WTC11 (cell line): ENCODE measurements at regions not wholly inside any gene's neighbourhood (a gene's known extent, or its start where the extent isn't known, plus 50 kb on each side); places are given as distances from the start of the nearest gene placed in this dataset.

Experiments used
- ATAC-seq: fragments of 200-7000 bp; cut with Tn5 transposase; 2 replicates; pipeline ENCODE4 v1.10.0; 2021; ENCODE audit warnings: mild to moderate bottlenecking, moderate library complexity
- CTCF ChIA-PET: fragments of 300-600 bp; sonication (Branson Sonifier 250); formaldehyde crosslinking; loops from one replicate; lab custom pipeline; 2021; ENCODE audit warnings: antibody characterized with exemption; lab: Charles Lee
- POLR2A ChIA-PET: fragments of 350-600 bp; sonication (Branson Sonifier 250); formaldehyde crosslinking; loops from one replicate; lab custom pipeline; 2021; ENCODE audit warnings: antibody characterized with exemption; lab: Charles Lee
- DNase-seq: peaks from one replicate; pipeline ENCODE4 v3.0.0; 2021; ENCODE audit warnings: low spot score
- H3K27ac Mint-ChIP-seq: 2 replicates; pipeline ENCODE4 v1.8.0; 2021; ENCODE audit warnings: mixed read lengths
- H3K27me3 Mint-ChIP-seq: 2 replicates; pipeline ENCODE4 v1.8.0; 2021; ENCODE audit warnings: low read depth, mild to moderate bottlenecking, moderate library complexity, mixed read lengths
- H3K36me3 Mint-ChIP-seq: 2 replicates; pipeline ENCODE4 v1.8.0; 2021; ENCODE audit warnings: mixed read lengths
- H3K4me1 Mint-ChIP-seq: 2 replicates; pipeline ENCODE4 v1.8.0; 2022; ENCODE audit warnings: mixed read lengths
- H3K4me3 Mint-ChIP-seq: 2 replicates; pipeline ENCODE4 v1.8.0; 2021; ENCODE audit warnings: mild to moderate bottlenecking, moderate library complexity, mixed read lengths
- H3K9me3 Mint-ChIP-seq: 2 replicates; pipeline ENCODE4 v1.8.0; 2021; ENCODE audit warnings: mixed read lengths
- EMX1 ChIP-seq: fragments of 250-450 bp; sonication (Bioruptor Pico); IDR thresholded peaks from 2 replicates; pipeline ENCODE4 v1.8.0; 2021; ENCODE audit warnings: mild to moderate bottlenecking
- ETV6 ChIP-seq: sonication (generic); formaldehyde crosslinking; IDR thresholded peaks from 2 replicates; pipeline ENCODE4 v1.8.1; 2022; ENCODE audit warnings: mild to moderate bottlenecking, missing genetic modification reagents
- GRHL2 ChIP-seq: fragments of 250-450 bp; sonication (Bioruptor Pico); IDR thresholded peaks from 2 replicates; pipeline ENCODE4 v1.8.0; 2022; ENCODE audit warnings: mild to moderate bottlenecking, moderate library complexity; ENCODE audit not compliant: insufficient replicate concordance, severe bottlenecking
- JUN ChIP-seq: sonication (generic); formaldehyde crosslinking; IDR thresholded peaks from 2 replicates; pipeline ENCODE4 v1.8.0; 2023; ENCODE audit warnings: mild to moderate bottlenecking, missing genetic modification reagents
- KAT7 ChIP-seq: sonication (generic); formaldehyde crosslinking; IDR thresholded peaks from 2 replicates; pipeline ENCODE4 v1.8.1; 2023; ENCODE audit warnings: missing genetic modification reagents, mild to moderate bottlenecking, borderline replicate concordance
- NFYB ChIP-seq: sonication (generic); formaldehyde crosslinking; conservative IDR thresholded peaks from 2 replicates; pipeline ENCODE4 v1.8.0; 2022; ENCODE audit warnings: low read depth, missing genetic modification reagents
- ZNF138 ChIP-seq: sonication (generic); formaldehyde crosslinking; conservative IDR thresholded peaks from 2 replicates; pipeline ENCODE4 v1.8.1; 2022; ENCODE audit warnings: mild to moderate bottlenecking, moderate library complexity, missing genetic modification reagents
- TF ChIP-seq, protein P1 (sequence below): sonication (generic); formaldehyde crosslinking; conservative IDR thresholded peaks from 2 replicates; pipeline ENCODE4 v1.8.1; 2022; ENCODE audit warnings: mild to moderate bottlenecking, missing genetic modification reagents
- TF ChIP-seq, protein P2 (sequence below): sonication (generic); formaldehyde crosslinking; IDR thresholded peaks from 2 replicates; pipeline ENCODE4 v1.8.1; 2022; ENCODE audit warnings: low read depth, mild to moderate bottlenecking, moderate library complexity, missing genetic modification reagents, borderline replicate concordance
- TF ChIP-seq, protein P3 (sequence below): sonication (generic); formaldehyde crosslinking; IDR thresholded peaks from 2 replicates; pipeline ENCODE4 v1.8.0; 2023; ENCODE audit warnings: missing genetic modification reagents
- TF ChIP-seq, protein P4 (sequence below): sonication (generic); formaldehyde crosslinking; IDR thresholded peaks from 2 replicates; pipeline ENCODE4 v1.8.1; 2022; ENCODE audit warnings: mild to moderate bottlenecking, missing genetic modification reagents, moderate library complexity, borderline replicate concordance
- TF ChIP-seq, protein P5 (sequence below): sonication (generic); formaldehyde crosslinking; IDR thresholded peaks from 2 replicates; pipeline ENCODE4 v1.8.1; 2022; ENCODE audit warnings: missing genetic modification reagents, borderline replicate concordance
- TF ChIP-seq, protein P6 (sequence below): sonication (generic); formaldehyde crosslinking; conservative IDR thresholded peaks from 2 replicates; pipeline ENCODE4 v1.8.1; 2023; ENCODE audit warnings: mild to moderate bottlenecking, low read depth, missing genetic modification reagents, moderate library complexity
- TF ChIP-seq, protein P7 (sequence below): sonication (generic); formaldehyde crosslinking; IDR thresholded peaks from 2 replicates; pipeline ENCODE4 v1.8.1; 2023; ENCODE audit warnings: mild to moderate bottlenecking, missing genetic modification reagents, borderline replicate concordance

DNA sequence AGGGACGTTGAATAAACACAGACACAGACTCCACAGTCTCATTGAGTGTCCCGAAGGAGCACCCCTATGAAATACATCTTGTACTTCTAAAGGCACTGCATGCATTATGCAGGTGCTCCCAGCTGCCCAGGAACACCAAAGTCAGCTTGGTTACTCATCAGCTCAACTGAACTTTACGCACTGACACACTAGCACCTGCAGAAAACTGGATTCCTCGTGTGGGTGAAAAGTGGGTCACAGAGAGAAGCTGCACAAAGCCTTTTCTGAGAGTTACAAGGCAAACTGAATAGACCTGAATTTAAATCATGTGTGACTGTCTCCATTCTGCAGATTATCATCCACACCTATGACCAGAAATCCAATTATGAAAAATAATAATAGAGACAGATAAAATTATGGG, 527.5 kb upstream of the NBEA start:
- Mint-ChIP-seq H3K4me1 (no peaks in the 10 kb centered on the region), H3K27ac (no peak overlapping the region), H3K9me3 (0 out of 2 replicates have a peak, but pooled peaks cover 8% of the 10 kb centered on the region), H3K27me3 (no peaks in the 10 kb centered on the region), H3K4me3 (no peak overlapping the region), H3K36me3 (no peaks in the 10 kb centered on the region)
- CTCF ChIA-PET: no interaction called here
- TF ChIP-seq NFYB (no peak), JUN (CRISPR knock-in tag) (no peak), GRHL2 (CRISPR knock-in tag) (no peak), ZNF138 (CRISPR knock-in tag) (no peak)
- TF ChIP-seq, protein P1, sequence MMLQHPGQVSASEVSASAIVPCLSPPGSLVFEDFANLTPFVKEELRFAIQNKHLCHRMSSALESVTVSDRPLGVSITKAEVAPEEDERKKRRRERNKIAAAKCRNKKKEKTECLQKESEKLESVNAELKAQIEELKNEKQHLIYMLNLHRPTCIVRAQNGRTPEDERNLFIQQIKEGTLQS (CRISPR knock-in tag): no peak
- TF ChIP-seq, protein P2, sequence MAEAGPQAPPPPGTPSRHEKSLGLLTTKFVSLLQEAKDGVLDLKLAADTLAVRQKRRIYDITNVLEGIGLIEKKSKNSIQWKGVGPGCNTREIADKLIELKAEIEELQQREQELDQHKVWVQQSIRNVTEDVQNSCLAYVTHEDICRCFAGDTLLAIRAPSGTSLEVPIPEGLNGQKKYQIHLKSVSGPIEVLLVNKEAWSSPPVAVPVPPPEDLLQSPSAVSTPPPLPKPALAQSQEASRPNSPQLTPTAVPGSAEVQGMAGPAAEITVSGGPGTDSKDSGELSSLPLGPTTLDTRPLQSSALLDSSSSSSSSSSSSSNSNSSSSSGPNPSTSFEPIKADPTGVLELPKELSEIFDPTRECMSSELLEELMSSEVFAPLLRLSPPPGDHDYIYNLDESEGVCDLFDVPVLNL (CRISPR knock-in tag): no peak
- DNase-seq (no peak), ATAC-seq (no peak)
- POLR2A ChIA-PET: no interaction called here

DNA sequence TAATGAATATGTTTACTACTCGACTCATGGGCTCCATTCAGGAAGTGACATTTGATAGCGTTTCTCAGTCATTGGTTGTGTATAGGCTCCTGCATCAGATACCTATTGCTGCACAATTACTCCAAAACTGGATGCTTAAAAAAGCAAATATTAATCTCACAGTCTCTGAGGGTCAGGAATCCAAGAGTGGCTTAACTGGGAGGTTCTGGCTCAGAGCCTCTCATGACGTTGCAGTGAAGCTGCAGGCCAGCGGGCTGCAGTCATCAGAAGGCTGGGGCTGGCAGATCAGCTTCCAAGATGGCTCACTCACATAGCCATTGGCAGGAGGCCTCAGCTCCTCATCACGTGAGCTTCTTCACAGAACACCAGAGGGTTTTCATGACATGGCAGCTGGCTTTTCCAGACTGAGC, 525.1 kb upstream of the NBEA start:
- TF ChIP-seq, protein P3, sequence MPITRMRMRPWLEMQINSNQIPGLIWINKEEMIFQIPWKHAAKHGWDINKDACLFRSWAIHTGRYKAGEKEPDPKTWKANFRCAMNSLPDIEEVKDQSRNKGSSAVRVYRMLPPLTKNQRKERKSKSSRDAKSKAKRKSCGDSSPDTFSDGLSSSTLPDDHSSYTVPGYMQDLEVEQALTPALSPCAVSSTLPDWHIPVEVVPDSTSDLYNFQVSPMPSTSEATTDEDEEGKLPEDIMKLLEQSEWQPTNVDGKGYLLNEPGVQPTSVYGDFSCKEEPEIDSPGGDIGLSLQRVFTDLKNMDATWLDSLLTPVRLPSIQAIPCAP (CRISPR knock-in tag): no peak
- TF ChIP-seq, protein P4, sequence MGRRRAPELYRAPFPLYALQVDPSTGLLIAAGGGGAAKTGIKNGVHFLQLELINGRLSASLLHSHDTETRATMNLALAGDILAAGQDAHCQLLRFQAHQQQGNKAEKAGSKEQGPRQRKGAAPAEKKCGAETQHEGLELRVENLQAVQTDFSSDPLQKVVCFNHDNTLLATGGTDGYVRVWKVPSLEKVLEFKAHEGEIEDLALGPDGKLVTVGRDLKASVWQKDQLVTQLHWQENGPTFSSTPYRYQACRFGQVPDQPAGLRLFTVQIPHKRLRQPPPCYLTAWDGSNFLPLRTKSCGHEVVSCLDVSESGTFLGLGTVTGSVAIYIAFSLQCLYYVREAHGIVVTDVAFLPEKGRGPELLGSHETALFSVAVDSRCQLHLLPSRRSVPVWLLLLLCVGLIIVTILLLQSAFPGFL (CRISPR knock-in tag): no peak
- TF ChIP-seq, protein P5, sequence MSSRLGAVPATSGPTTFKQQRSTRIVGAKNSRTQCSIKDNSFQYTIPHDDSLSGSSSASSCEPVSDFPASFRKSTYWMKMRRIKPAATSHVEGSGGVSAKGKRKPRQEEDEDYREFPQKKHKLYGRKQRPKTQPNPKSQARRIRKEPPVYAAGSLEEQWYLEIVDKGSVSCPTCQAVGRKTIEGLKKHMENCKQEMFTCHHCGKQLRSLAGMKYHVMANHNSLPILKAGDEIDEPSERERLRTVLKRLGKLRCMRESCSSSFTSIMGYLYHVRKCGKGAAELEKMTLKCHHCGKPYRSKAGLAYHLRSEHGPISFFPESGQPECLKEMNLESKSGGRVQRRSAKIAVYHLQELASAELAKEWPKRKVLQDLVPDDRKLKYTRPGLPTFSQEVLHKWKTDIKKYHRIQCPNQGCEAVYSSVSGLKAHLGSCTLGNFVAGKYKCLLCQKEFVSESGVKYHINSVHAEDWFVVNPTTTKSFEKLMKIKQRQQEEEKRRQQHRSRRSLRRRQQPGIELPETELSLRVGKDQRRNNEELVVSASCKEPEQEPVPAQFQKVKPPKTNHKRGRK (CRISPR knock-in tag): no peak
- TF ChIP-seq, protein P6, sequence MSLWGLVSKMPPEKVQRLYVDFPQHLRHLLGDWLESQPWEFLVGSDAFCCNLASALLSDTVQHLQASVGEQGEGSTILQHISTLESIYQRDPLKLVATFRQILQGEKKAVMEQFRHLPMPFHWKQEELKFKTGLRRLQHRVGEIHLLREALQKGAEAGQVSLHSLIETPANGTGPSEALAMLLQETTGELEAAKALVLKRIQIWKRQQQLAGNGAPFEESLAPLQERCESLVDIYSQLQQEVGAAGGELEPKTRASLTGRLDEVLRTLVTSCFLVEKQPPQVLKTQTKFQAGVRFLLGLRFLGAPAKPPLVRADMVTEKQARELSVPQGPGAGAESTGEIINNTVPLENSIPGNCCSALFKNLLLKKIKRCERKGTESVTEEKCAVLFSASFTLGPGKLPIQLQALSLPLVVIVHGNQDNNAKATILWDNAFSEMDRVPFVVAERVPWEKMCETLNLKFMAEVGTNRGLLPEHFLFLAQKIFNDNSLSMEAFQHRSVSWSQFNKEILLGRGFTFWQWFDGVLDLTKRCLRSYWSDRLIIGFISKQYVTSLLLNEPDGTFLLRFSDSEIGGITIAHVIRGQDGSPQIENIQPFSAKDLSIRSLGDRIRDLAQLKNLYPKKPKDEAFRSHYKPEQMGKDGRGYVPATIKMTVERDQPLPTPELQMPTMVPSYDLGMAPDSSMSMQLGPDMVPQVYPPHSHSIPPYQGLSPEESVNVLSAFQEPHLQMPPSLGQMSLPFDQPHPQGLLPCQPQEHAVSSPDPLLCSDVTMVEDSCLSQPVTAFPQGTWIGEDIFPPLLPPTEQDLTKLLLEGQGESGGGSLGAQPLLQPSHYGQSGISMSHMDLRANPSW (CRISPR knock-in tag): no peak
- Mint-ChIP-seq H3K27ac (no peak overlapping the region), H3K4me3 (no peak overlapping the region), H3K4me1 (no peaks in the 10 kb centered on the region), H3K9me3 (0 out of 2 replicates have a peak, but pooled peaks cover 8% of the 10 kb centered on the region), H3K36me3 (no peaks in the 10 kb centered on the region), H3K27me3 (no peaks in the 10 kb centered on the region)
- ChIA-PET CTCF (no interaction called here), POLR2A (no interaction called here)
- ATAC-seq (no peak), DNase-seq (no peak)

DNA sequence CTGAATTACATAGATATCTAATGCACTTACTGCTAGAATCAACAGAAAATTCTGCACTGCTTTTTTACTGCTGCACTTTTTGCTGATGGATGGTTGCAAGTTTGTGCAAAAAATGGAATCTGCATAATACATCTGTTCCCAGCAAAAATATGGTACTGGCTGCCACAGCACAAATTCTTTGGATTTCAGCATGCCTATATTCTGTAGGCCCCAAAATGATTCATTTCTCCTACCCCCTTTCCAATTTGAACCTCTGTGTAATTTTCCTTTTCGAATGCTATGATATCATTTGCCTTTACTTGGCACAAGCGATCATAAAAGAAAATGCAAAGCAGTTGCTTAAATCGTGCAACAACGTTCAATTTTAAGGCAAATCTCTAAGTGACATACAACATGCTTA, 524.2 kb upstream of the NBEA start:
- H3K27ac Mint-ChIP-seq: no peak overlapping the region
- no peaks in the 10 kb centered on the region for H3K4me1 Mint-ChIP-seq
- H3K36me3 Mint-ChIP-seq: no peaks in the 10 kb centered on the region
- DNase-seq: no peak
- ChIA-PET POLR2A (no interaction called here), CTCF (no interaction called here)
- H3K4me3 Mint-ChIP-seq: no peak overlapping the region
- 0 out of 2 replicates have a peak, but pooled peaks cover 8% of the 10 kb centered on the region for H3K9me3 Mint-ChIP-seq
- no peaks in the 10 kb centered on the region for H3K27me3 Mint-ChIP-seq
- ATAC-seq: no peak
- TF ChIP-seq, protein P7, sequence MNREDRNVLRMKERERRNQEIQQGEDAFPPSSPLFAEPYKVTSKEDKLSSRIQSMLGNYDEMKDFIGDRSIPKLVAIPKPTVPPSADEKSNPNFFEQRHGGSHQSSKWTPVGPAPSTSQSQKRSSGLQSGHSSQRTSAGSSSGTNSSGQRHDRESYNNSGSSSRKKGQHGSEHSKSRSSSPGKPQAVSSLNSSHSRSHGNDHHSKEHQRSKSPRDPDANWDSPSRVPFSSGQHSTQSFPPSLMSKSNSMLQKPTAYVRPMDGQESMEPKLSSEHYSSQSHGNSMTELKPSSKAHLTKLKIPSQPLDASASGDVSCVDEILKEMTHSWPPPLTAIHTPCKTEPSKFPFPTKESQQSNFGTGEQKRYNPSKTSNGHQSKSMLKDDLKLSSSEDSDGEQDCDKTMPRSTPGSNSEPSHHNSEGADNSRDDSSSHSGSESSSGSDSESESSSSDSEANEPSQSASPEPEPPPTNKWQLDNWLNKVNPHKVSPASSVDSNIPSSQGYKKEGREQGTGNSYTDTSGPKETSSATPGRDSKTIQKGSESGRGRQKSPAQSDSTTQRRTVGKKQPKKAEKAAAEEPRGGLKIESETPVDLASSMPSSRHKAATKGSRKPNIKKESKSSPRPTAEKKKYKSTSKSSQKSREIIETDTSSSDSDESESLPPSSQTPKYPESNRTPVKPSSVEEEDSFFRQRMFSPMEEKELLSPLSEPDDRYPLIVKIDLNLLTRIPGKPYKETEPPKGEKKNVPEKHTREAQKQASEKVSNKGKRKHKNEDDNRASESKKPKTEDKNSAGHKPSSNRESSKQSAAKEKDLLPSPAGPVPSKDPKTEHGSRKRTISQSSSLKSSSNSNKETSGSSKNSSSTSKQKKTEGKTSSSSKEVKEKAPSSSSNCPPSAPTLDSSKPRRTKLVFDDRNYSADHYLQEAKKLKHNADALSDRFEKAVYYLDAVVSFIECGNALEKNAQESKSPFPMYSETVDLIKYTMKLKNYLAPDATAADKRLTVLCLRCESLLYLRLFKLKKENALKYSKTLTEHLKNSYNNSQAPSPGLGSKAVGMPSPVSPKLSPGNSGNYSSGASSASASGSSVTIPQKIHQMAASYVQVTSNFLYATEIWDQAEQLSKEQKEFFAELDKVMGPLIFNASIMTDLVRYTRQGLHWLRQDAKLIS: no peak
- TF ChIP-seq, protein P3 (CRISPR knock-in tag): no peak
- TF ChIP-seq ZNF138 (CRISPR knock-in tag) (no peak), EMX1 (CRISPR knock-in tag) (no peak), ETV6 (no peak), GRHL2 (CRISPR knock-in tag) (no peak), KAT7 (CRISPR knock-in tag) (no peak)
- TF ChIP-seq, protein P4 (CRISPR knock-in tag): no peak
